HFFc6 (cell line): ENCODE measurements at regions not wholly inside any gene's neighbourhood (a gene's known extent, or its start where the extent isn't known, plus 50 kb on each side); places are given as distances from the start of the nearest gene placed in this dataset.

ENCODE experiments used
- DNase-seq: peaks from one replicate; pipeline ENCODE4 v3.0.0-alpha.2; 2018
- H3K27ac Mint-ChIP-seq: 2 replicates; pipeline ENCODE4 v1.8.0; 2020; ENCODE audit warnings: mild to moderate bottlenecking, mixed read lengths
- H3K27me3 Mint-ChIP-seq: 2 replicates; pipeline ENCODE4 v1.8.0; 2021; ENCODE audit warnings: mild to moderate bottlenecking, moderate library complexity, mixed read lengths; ENCODE audit not compliant: insufficient read depth
- H3K36me3 Mint-ChIP-seq: 2 replicates; pipeline ENCODE4 v1.8.0; 2021; ENCODE audit warnings: low read depth, mixed read lengths
- H3K4me1 Mint-ChIP-seq: 2 replicates; pipeline ENCODE4 v1.8.0; 2020; ENCODE audit warnings: low read depth, mixed read lengths
- H3K4me3 Mint-ChIP-seq: 2 replicates; pipeline ENCODE4 v1.8.0; 2020; ENCODE audit warnings: mild to moderate bottlenecking, moderate library complexity, mixed read lengths
- H3K9me3 Mint-ChIP-seq: 2 replicates; pipeline ENCODE4 v1.8.0; 2020; ENCODE audit warnings: mild to moderate bottlenecking, mixed read lengths
- TF ChIP-seq, protein P1 (sequence below): fragments of 200-600 bp; sonication (generic); IDR thresholded peaks from 2 replicates; pipeline ENCODE4 v1.5.0; 2021; ENCODE audit warnings: antibody characterized with exemption, mild to moderate bottlenecking

DNA sequence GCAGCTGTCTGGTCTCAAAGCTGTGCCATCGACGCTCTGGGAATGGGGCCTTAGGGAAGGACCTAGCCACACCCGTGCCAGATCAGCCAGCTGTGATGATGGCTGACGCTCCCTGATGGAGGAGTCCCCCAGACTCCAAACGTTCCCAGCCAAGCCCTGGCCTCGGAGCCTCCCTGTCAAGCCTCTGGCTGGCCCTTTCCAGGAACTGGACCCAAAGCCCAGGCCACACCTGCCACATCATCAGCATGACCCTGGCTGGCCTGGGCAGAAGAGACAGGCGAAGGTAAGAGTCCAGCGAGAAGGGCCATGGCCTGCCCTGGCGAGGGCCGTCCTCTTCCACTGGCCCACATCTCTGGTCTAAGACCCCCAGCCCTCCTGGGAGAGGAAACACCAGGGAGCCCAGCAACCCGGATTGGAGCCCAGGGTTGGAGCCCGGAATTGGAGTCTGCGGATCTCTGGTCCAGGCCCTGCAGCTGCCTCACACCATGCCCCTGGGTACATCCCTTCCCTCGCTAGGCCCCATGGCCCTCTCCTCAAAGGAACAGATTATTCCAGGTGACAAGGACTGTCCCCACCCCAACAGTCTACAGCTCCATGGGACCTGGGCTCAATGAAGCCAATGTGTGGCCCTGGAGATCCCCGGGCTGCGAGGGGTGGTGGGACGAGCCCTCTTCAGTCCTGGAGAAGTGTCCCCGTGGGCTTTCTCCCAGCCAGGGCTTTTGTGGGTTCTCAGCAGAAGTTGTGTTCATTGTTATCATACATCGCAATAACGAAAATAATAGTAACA is 105.1 kb upstream of the TNRC6C start:
- TF ChIP-seq, protein P1, sequence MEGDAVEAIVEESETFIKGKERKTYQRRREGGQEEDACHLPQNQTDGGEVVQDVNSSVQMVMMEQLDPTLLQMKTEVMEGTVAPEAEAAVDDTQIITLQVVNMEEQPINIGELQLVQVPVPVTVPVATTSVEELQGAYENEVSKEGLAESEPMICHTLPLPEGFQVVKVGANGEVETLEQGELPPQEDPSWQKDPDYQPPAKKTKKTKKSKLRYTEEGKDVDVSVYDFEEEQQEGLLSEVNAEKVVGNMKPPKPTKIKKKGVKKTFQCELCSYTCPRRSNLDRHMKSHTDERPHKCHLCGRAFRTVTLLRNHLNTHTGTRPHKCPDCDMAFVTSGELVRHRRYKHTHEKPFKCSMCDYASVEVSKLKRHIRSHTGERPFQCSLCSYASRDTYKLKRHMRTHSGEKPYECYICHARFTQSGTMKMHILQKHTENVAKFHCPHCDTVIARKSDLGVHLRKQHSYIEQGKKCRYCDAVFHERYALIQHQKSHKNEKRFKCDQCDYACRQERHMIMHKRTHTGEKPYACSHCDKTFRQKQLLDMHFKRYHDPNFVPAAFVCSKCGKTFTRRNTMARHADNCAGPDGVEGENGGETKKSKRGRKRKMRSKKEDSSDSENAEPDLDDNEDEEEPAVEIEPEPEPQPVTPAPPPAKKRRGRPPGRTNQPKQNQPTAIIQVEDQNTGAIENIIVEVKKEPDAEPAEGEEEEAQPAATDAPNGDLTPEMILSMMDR: no peak
- Mint-ChIP-seq H3K36me3 (no peaks in the 10 kb centered on the region), H3K4me1 (no peaks in the 10 kb centered on the region), H3K9me3 (no peaks in the 10 kb centered on the region), H3K27me3 (peaks cover 6% of the 10 kb centered on the region), H3K4me3 (no peak overlapping the region), H3K27ac (no peak overlapping the region)
- no peak for DNase-seq

DNA sequence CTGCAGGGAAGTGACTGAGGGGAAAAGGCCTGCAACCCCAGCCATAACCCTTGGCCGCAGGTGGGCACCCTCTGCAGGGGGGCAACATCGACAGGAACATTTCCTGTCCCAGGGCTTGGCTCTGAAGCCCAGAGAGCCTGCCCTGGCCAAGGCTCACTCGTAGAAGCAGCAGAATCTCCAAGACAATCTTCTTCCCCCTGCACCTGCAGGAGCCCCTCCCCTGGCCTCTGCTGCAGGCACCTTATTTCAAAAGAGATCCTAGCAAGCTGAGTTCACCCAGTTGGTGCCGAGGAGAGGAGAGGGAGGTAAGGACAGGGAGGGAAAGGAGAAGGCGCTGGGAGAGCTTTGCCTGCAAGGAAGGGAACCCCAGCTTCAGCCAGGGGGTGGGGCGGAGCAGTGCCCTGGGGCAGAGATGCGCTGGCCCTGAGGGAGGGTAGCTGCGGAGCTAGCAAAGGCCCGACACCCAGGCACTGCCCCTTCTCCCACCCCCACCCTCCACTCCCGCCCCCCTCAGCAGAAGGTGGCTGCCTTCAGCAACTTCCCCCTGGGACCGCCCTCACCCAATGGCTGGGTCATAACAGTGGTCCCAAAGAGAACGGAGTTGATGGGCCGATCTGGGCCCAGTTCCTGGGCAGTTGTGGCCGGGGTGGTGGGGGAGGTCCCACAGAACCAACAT is 104.3 kb upstream of the TNRC6C start:
- DNase-seq: no peak
- TF ChIP-seq, protein P1: no peak
- Mint-ChIP-seq H3K27me3 (peaks cover 9% of the 10 kb centered on the region), H3K27ac (no peak overlapping the region), H3K4me3 (no peak overlapping the region), H3K9me3 (no peaks in the 10 kb centered on the region), H3K4me1 (no peaks in the 10 kb centered on the region), H3K36me3 (no peaks in the 10 kb centered on the region)

DNA sequence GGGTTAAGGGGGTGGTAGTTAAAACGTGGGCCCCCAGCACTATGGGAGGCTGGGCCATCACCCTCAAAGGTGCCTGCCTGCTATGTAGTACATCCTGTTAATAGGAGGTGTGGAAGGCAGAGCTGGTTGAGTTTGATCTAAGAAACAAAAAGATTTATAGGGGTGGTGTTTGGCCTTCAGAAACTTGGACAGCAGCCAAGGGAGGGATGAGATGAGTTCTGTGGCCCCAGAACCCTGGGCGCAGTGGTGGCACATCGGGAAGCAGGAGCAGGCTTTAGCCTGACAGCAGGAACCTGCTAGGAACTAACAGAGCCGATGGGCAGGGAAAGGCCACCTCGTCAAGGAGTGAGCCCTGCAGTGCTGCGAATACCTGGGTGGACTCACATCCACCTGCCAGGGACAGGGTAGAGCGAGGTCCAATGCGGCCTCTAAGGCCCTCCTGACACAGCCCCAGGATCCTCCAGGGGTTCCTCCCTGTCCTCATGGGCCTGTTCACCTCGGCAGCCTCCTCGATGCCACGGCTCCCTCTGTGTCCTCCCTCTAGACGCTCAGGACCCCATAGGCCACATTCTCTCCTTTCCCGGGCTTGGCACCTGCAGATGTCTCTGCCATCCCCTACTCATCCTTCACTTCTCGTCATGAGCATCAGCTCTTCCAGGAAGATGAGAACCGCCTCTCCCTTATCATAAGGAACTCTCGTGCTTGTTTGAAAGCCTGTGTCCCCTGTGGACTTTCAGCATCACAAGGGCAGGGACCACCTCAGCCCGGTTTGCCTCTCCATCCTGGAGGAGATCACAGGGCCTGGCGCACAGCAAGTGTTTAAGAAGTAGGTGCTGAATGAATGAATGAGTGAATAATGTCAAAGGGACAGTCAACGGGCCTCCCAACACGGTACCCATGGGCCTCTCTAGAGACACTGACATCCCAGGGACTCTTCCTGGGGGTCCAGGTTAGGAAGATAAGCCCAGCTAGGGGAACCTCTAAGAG is 103.5 kb upstream of the TNRC6C start:
- no peak for DNase-seq
- Mint-ChIP-seq H3K27ac (no peak overlapping the region), H3K27me3 (peaks cover 9% of the 10 kb centered on the region), H3K9me3 (no peaks in the 10 kb centered on the region), H3K4me3 (no peak overlapping the region), H3K36me3 (no peaks in the 10 kb centered on the region), H3K4me1 (no peaks in the 10 kb centered on the region)
- TF ChIP-seq, protein P1: no peak

DNA sequence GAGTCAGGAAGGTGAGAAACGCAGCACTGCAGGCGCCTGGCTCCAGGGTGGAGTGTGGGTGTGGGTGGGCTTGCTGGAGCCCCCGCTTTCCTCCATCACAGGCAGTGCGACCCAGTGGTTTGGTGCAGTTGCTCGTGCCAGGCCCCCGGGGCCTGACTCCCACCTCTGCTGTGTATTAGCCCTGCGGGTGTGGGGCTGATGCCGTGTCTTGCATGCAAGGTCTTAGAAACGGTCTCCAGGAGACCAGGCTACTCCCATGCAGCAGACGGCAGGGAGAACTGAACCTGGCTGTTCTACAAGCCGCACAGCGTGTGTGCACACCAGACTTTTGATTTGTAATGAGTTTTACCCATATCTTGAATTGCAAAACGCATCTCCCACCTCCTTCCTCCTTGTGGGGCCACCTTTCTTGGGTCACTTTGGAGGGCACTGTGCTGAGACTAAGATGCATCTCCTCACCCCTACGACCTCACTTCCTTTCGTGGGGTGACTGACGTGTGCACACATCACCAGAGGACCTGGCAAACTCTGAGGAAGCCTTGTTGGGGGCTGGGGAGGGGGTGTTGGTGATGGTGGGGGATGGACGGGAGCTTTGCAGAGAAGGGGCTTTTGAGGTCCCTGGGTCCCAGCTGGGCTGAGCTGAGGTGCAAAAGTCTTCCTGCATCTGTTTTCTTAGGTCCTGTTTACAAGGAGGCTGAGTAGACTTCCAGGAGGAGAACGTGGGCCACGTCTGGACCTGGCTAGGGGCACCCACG is 101.8 kb upstream of the TNRC6C start:
- H3K27me3 Mint-ChIP-seq: peaks cover 14% of the 10 kb centered on the region
- DNase-seq: no peak

DNA sequence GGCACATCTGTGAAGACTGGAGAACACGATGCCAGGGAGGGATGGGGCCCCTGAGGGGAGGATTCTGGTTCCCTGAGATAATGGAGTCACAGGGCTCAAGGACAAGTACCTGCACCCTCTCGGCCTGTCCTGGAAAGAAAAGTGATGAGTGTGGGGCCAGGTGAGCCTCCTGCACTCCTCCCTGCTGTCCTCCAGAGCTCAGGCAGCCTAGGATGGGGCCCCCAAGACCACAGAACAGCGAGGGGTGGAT is 101.3 kb upstream of the TNRC6C start:
- peaks cover 15% of the 10 kb centered on the region for H3K27me3 Mint-ChIP-seq
- no peaks in the 10 kb centered on the region for H3K9me3 Mint-ChIP-seq
- H3K4me3 Mint-ChIP-seq: no peak overlapping the region
- DNase-seq: no peak
- TF ChIP-seq, protein P1: no peak
- no peak overlapping the region for H3K27ac Mint-ChIP-seq
- no peaks in the 10 kb centered on the region for H3K36me3 Mint-ChIP-seq
- no peaks in the 10 kb centered on the region for H3K4me1 Mint-ChIP-seq

More for the DNA sequence above, 101.8 kb upstream of the TNRC6C start:
- Mint-ChIP-seq H3K36me3 (no peaks in the 10 kb centered on the region), H3K4me1 (no peaks in the 10 kb centered on the region), H3K9me3 (no peaks in the 10 kb centered on the region), H3K27ac (no peak overlapping the region), H3K4me3 (no peak overlapping the region)
- TF ChIP-seq, protein P1: no peak
